Activated naive CD4-positive, alpha-beta T cell treated with anti-CD3 and anti-CD28 coated beads, Interleukin-2, amount 50 U/mL, for 24 hours (primary cell): ENCODE measurements at regions not wholly inside any gene's neighbourhood (a gene's known extent, or its start where the extent isn't known, plus 50 kb on each side); places are given as distances from the start of the nearest gene placed in this dataset.
"Not testable (repeated sequence)": the region's sequence is repeated elsewhere in the genome, so short reads cannot be mapped to it uniquely, and the experiment has no call there.

Source experiments
- H3K27ac Mint-ChIP-seq: one replicate; pipeline ENCODE4 v1.8.0; 2021; ENCODE audit warnings: mild to moderate bottlenecking, mixed read lengths
- H3K27me3 Mint-ChIP-seq: one replicate; pipeline ENCODE4 v1.8.0; 2021; ENCODE audit warnings: mixed read lengths
- H3K36me3 Mint-ChIP-seq: one replicate; pipeline ENCODE4 v1.8.0; 2021; ENCODE audit warnings: mixed read lengths
- H3K4me1 Mint-ChIP-seq: one replicate; pipeline ENCODE4 v1.8.0; 2021; ENCODE audit warnings: mixed read lengths
- H3K4me3 Mint-ChIP-seq: one replicate; pipeline ENCODE4 v1.8.0; 2021; ENCODE audit warnings: mild to moderate bottlenecking, mixed read lengths
- H3K9me3 Mint-ChIP-seq: one replicate; pipeline ENCODE4 v1.8.0; 2021; ENCODE audit warnings: mixed read lengths

GRCh38 chr17:71031286-71031685 lies 862.0 kb downstream of the KCNJ2 start:
- H3K27ac Mint-ChIP-seq, H3K27me3 Mint-ChIP-seq, H3K9me3 Mint-ChIP-seq, H3K4me3 Mint-ChIP-seq, H3K36me3 Mint-ChIP-seq, H3K4me1 Mint-ChIP-seq: not testable (repeated sequence)

DNA sequence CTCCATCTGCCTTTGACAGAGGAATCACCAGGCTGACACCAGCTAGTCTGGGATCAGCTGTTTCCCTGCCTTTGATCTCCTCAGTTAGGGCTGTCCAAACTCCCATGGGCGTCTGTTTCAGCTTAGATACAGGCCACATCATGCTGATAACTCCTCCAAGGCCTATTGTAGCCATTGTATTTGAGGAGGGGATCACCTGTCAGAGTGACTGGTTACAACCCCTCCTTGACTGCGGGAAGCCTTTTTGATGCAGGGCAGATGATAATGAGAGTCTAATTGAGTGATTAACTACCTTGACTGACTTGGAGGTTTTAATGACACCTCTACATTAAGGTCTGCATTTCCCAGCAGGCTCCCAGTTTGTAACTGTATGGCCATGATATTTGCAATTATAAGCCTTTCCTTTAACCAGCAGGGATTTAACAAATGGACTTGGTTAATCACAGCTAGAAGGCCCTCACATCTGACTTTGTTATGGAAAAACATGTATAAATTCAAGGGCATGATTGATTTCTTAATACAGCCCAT lies 863.5 kb downstream of the KCNJ2 start:
- Mint-ChIP-seq H3K27ac (no peak overlapping the region), H3K4me3 (no peak overlapping the region), H3K27me3 (no peaks in the 10 kb centered on the region), H3K4me1 (no peaks in the 10 kb centered on the region), H3K9me3 (no peaks in the 10 kb centered on the region), H3K36me3 (no peaks in the 10 kb centered on the region)

- Mint-ChIP-seq H3K9me3 (no peaks in the 10 kb centered on the region), H3K27me3 (no peaks in the 10 kb centered on the region), H3K4me3 (no peak overlapping the region), H3K4me1 (no peaks in the 10 kb centered on the region), H3K36me3 (no peaks in the 10 kb centered on the region), H3K27ac (no peak overlapping the region)
Measured at GRCh38 chr17:71033336-71033735, 864.0 kb downstream of the KCNJ2 start.

- Mint-ChIP-seq H3K4me1 (no peaks in the 10 kb centered on the region), H3K36me3 (no peaks in the 10 kb centered on the region), H3K4me3 (no peak overlapping the region)
Measured at GRCh38 chr17:71035226-71035625, 865.9 kb downstream of the KCNJ2 start.

DNA sequence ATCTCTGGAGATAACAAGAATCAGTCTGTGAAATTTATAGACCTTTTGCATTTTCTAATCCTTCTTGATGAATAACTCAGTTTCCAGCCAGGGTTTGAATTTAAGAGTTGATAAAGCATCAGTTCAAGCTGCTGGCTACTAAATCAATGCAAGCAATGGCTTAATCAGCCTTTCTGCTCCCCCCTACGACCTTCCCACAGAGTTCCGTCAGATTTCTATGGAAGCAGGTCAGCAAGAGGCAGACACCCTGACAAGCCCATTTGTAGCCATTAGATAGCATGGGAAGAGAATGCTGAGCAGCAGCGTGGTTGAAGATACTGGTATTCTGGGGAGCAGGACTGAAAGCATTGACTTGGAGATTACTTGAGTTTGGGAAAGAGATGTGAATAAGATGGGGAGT lies 868.1 kb downstream of the KCNJ2 start:
- H3K4me1 Mint-ChIP-seq = no peaks in the 10 kb centered on the region
- H3K4me3 Mint-ChIP-seq = no peak overlapping the region
- H3K27ac Mint-ChIP-seq = no peak overlapping the region
- no peaks in the 10 kb centered on the region for H3K27me3 Mint-ChIP-seq
- no peaks in the 10 kb centered on the region for H3K36me3 Mint-ChIP-seq
- no peaks in the 10 kb centered on the region for H3K9me3 Mint-ChIP-seq

More at GRCh38 chr17:71035226-71035625, 865.9 kb downstream of the KCNJ2 start:
- H3K27ac Mint-ChIP-seq = no peak overlapping the region
- H3K9me3 Mint-ChIP-seq = no peaks in the 10 kb centered on the region
- H3K27me3 Mint-ChIP-seq = no peaks in the 10 kb centered on the region

DNA sequence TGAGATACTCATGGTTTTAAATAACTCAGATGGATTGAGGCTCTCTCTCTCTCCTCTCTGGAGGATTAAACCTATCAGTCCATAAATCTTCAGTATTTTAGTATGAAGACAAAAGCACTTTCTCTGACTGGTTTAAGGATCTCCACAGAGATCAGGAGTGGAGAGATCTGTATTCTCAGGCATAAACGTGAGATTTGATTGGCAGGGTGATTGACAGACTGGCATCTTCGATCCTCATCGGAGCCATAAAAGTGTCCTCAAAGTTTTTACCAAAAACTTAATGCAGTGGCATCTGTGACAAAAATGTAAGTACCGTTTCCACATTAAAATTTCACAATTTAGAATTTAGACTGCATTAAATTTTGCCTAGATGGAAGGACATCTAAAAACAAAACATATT lies 870.1 kb downstream of the KCNJ2 start:
- no peak overlapping the region for H3K4me3 Mint-ChIP-seq
- no peak overlapping the region for H3K27ac Mint-ChIP-seq
- H3K36me3 Mint-ChIP-seq = no peaks in the 10 kb centered on the region
- no peaks in the 10 kb centered on the region for H3K9me3 Mint-ChIP-seq
- H3K4me1 Mint-ChIP-seq = no peaks in the 10 kb centered on the region
- H3K27me3 Mint-ChIP-seq = no peaks in the 10 kb centered on the region

GRCh38 chr17:71052971-71053370 lies 883.6 kb downstream of the KCNJ2 start:
- no peaks in the 10 kb centered on the region for H3K36me3 Mint-ChIP-seq
- peaks cover 5% of the 10 kb centered on the region for H3K9me3 Mint-ChIP-seq
- no peak overlapping the region for H3K27ac Mint-ChIP-seq
- H3K4me3 Mint-ChIP-seq = no peak overlapping the region
- no peaks in the 10 kb centered on the region for H3K4me1 Mint-ChIP-seq
- H3K27me3 Mint-ChIP-seq = no peaks in the 10 kb centered on the region

GRCh38 chr17:71055128-71055527 lies 885.8 kb downstream of the KCNJ2 start:
- Mint-ChIP-seq H3K36me3 (no peaks in the 10 kb centered on the region), H3K27ac (no peak overlapping the region), H3K27me3 (no peaks in the 10 kb centered on the region), H3K4me3 (no peak overlapping the region), H3K4me1 (no peaks in the 10 kb centered on the region), H3K9me3 (peaks cover 3% of the 10 kb centered on the region)

DNA sequence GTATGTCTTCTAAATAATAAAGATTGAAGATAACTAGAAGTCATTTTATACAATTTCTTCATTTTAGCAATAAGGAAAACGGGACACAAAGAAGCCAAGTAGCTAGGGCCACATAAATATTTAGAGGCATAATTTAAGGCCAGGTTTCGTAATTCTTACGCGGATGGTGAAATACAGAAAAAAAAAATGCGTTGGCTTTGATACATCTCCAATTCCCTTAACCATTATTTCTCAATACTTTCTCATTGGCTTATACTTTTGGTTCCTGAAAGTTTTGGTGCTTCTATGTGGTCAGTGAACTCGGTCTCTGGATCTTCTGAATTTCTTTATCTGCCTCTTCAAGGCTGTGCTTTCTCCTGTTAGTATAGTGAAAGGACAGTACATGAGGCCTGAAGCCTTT lies 888.1 kb downstream of the KCNJ2 start:
- H3K27ac Mint-ChIP-seq = no peak overlapping the region
- peaks cover 14% of the 10 kb centered on the region for H3K9me3 Mint-ChIP-seq
- H3K36me3 Mint-ChIP-seq = no peaks in the 10 kb centered on the region
- no peak overlapping the region for H3K4me3 Mint-ChIP-seq
- H3K4me1 Mint-ChIP-seq = no peaks in the 10 kb centered on the region
- no peaks in the 10 kb centered on the region for H3K27me3 Mint-ChIP-seq

DNA sequence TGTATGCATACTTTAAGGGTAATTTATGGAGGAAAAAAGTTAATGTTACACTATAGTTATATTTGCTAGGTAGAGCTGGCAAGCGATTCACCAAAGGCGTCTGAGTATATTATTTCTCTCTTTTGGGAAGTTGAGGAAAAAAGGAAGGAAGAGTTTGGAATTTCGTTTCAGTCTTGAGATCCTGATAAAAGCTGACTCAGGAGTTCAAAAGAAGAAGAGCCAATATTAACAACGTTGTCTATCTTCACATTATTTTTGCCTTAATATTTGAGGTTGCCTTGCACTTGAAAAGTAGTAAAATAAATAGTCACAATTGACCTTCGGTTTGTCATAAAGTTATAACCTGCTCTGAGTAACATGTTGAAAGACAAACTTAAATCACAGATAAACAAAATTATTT lies 888.6 kb downstream of the KCNJ2 start:
- no peaks in the 10 kb centered on the region for H3K36me3 Mint-ChIP-seq
- H3K9me3 Mint-ChIP-seq = peaks cover 14% of the 10 kb centered on the region
- no peak overlapping the region for H3K4me3 Mint-ChIP-seq
- no peak overlapping the region for H3K27ac Mint-ChIP-seq
- H3K4me1 Mint-ChIP-seq = no peaks in the 10 kb centered on the region
- H3K27me3 Mint-ChIP-seq = no peaks in the 10 kb centered on the region

GRCh38 chr17:71063127-71063526 lies 893.8 kb downstream of the KCNJ2 start:
- Mint-ChIP-seq H3K9me3 (peaks cover 14% of the 10 kb centered on the region), H3K4me1 (no peaks in the 10 kb centered on the region), H3K4me3 (no peak overlapping the region), H3K27me3 (no peaks in the 10 kb centered on the region), H3K36me3 (no peaks in the 10 kb centered on the region), H3K27ac (no peak overlapping the region)

DNA sequence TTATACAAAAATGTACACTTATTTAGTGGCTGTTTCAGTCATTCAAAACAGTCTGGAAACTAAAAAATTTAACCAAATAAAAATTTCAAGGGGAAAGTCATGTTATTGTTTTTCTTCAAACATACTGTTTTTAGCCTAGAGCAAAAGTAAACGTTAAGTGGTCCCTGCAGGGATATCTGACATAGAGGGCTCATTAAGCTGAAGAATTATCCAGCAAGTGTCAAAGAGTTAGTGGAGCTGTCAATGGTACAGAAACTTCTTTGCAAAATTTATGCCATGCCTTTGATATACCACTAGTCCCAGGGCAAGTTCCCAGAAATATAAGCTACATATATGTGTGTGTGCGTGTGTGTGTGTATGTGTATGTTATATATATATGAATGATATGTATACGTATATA lies 894.2 kb downstream of the KCNJ2 start:
- Mint-ChIP-seq H3K36me3 (no peaks in the 10 kb centered on the region), H3K9me3 (peaks cover 14% of the 10 kb centered on the region), H3K4me1 (no peaks in the 10 kb centered on the region), H3K27me3 (no peaks in the 10 kb centered on the region), H3K27ac (no peak overlapping the region), H3K4me3 (no peak overlapping the region)

DNA sequence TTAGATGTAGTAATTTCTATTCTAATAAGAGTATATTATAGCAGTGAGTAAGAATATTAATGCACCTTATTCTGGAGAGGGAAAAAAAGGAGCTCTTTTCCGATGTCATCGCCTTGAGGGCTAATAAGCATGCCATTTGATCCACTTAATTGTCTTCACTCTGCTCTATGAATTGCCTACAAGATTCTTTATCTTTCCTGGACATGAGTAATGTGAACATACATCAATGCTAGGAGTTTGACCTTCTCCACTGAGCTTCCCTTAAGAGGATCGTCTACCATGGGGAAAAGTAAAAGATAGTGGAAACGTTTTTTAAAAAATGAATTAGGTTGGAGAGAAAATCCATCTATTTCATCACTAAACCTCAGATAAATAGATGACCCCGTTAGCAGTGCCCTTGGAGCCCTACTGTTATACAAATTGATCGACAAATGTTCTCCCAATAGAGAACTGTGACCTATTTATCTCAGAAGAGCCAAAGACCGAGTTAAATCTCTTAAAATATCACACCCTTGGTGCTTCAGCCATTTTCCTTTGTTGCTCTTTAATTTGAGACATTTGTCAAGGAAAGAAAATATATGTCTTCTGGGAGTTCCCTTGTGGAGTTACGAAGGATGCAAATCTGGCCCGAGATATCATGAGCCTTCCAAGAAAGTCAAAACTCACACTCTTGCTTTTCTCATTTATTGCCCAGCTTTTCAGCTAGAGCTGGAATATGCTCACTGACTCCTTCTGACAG lies 898.5 kb downstream of the KCNJ2 start:
- Mint-ChIP-seq H3K27ac (no peak overlapping the region), H3K4me1 (no peaks in the 10 kb centered on the region), H3K36me3 (no peaks in the 10 kb centered on the region), H3K4me3 (no peak overlapping the region), H3K9me3 (no peaks in the 10 kb centered on the region), H3K27me3 (no peaks in the 10 kb centered on the region)

GRCh38 chr17:71068408-71068750 lies 899.0 kb downstream of the KCNJ2 start:
- H3K4me1 Mint-ChIP-seq = no peaks in the 10 kb centered on the region
- H3K27me3 Mint-ChIP-seq = no peaks in the 10 kb centered on the region
- no peaks in the 10 kb centered on the region for H3K9me3 Mint-ChIP-seq
- no peak overlapping the region for H3K4me3 Mint-ChIP-seq
- no peaks in the 10 kb centered on the region for H3K36me3 Mint-ChIP-seq
- no peak overlapping the region for H3K27ac Mint-ChIP-seq

- Mint-ChIP-seq H3K4me3 (no peak overlapping the region), H3K4me1 (no peaks in the 10 kb centered on the region), H3K9me3 (no peaks in the 10 kb centered on the region), H3K27me3 (no peaks in the 10 kb centered on the region), H3K36me3 (no peaks in the 10 kb centered on the region), H3K27ac (no peak overlapping the region)
Measured at GRCh38 chr17:71071041-71071440, 901.7 kb downstream of the KCNJ2 start.

DNA sequence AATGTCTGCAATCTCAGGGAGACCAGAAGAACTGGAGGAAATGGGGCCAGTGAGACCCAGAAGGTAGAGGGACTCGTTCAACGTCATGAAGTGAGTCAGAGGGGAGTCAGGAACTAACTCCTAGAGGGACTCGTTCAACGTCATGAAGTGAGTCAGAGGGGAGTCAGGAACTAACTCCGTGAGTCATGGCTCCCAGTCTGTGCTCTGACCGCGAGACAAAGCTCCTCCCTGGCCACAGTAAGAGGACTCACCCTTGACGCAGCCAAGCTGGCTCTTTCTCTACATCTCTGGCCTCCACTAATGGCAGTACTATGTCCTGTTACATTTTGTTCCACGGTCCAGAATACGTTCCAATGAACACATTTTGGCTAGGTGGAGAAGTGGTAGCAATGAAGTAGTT lies 902.5 kb downstream of the KCNJ2 start:
- H3K36me3 Mint-ChIP-seq = no peaks in the 10 kb centered on the region
- H3K27me3 Mint-ChIP-seq = no peaks in the 10 kb centered on the region
- H3K27ac Mint-ChIP-seq = no peak overlapping the region
- H3K9me3 Mint-ChIP-seq = no peaks in the 10 kb centered on the region
- no peaks in the 10 kb centered on the region for H3K4me1 Mint-ChIP-seq
- no peak overlapping the region for H3K4me3 Mint-ChIP-seq

DNA sequence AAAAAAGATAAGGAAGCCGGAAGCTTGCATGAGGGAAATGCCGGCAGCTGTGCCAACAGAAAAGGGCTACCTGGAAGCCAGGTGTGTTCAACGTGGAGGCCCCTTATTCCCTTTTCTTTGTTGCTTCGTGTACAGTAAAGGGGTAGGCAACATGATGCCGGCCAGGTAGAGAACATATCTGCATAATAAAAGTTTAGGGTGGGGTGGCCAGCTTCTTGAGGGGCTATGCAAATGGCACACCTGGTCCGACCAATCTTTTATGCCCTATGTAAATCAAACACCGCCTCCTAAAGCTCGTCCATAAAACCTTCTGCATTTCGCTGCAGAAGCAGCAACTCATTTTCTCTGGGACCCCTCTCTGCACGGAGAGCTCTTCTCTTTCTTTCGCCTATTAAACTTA lies 911.6 kb downstream of the KCNJ2 start:
- no peaks in the 10 kb centered on the region for H3K4me1 Mint-ChIP-seq
- no peaks in the 10 kb centered on the region for H3K27me3 Mint-ChIP-seq
- no peak overlapping the region for H3K4me3 Mint-ChIP-seq
- no peaks in the 10 kb centered on the region for H3K36me3 Mint-ChIP-seq
- H3K27ac Mint-ChIP-seq = no peak overlapping the region
- H3K9me3 Mint-ChIP-seq = peaks cover 7% of the 10 kb centered on the region
